ENCODE measurements at regions not wholly inside any gene's neighbourhood (a gene's known extent, or its start where the extent isn't known, plus 50 kb on each side); places are given as distances from the start of the nearest gene placed in this dataset.
A peak's percentile ranks its signal among the peaks of the same experiment; 100 is the strongest.

GRCh38 chr16:5500526-5500925, 402.9 kb upstream of the EEF2KMT start:
- no peak overlapping the region for H3K27ac ChIP-seq (ENCODE audit: low read depth, low read length)
- no peaks in the 10 kb centered on the region for H3K79me2 ChIP-seq (ENCODE audit: control insufficient read depth, low read length)
- H3K36me3 ChIP-seq (ENCODE audit: control insufficient read depth, low read length) = no peaks in the 10 kb centered on the region
- H3K4me1 ChIP-seq (ENCODE audit: control insufficient read depth, low read length) = no peaks in the 10 kb centered on the region
- H3K4me3 ChIP-seq (ENCODE audit: low read length) = no peak overlapping the region
- H3K9me3 ChIP-seq (ENCODE audit: control insufficient read depth, insufficient read depth, low read length) = no peaks in the 10 kb centered on the region
- H3K27me3 ChIP-seq (ENCODE audit: control insufficient read depth, low read length) = no peaks in the 10 kb centered on the region
- H3K9me2 ChIP-seq (replicated peaks; ENCODE audit: control insufficient read depth, low read length) = no peaks in the 10 kb centered on the region
- H3F3A ChIP-seq (ENCODE audit: control insufficient read depth, insufficient read depth) = no peaks in the 10 kb centered on the region
- no peak overlapping the region for H3K4me2 ChIP-seq (ENCODE audit: low read length)
- H4K20me1 ChIP-seq (ENCODE audit: control insufficient read depth, insufficient read depth, low read depth, low read length) = no peaks in the 10 kb centered on the region
- TF ChIP-seq CTCF (IDR thresholded peaks at IDR 0.05; ENCODE audit: low read depth, low read length, poor library complexity, severe bottlenecking) (no peak), EZH2phosphoT487 (IDR thresholded peaks at IDR 0.05; ENCODE audit: borderline replicate concordance, low read length) (no peak)

GRCh38 chr16:5498562-5498961, 401.0 kb upstream of the EEF2KMT start:
- Histone ChIP-seq H3K36me3 (ENCODE audit: control insufficient read depth, low read length) (no peaks in the 10 kb centered on the region), H3K4me2 (ENCODE audit: low read length) (no peak overlapping the region), H3K9me2 (replicated peaks; ENCODE audit: control insufficient read depth, low read length) (no peaks in the 10 kb centered on the region), H3K9me3 (ENCODE audit: control insufficient read depth, insufficient read depth, low read length) (no peaks in the 10 kb centered on the region), H3K4me3 (ENCODE audit: low read length) (no peak overlapping the region), H3K27ac (ENCODE audit: low read depth, low read length) (no peak overlapping the region), H3K79me2 (ENCODE audit: control insufficient read depth, low read length) (no peaks in the 10 kb centered on the region), H3K27me3 (ENCODE audit: control insufficient read depth, low read length) (no peaks in the 10 kb centered on the region), H3F3A (ENCODE audit: control insufficient read depth, insufficient read depth) (no peaks in the 10 kb centered on the region), H3K4me1 (ENCODE audit: control insufficient read depth, low read length) (no peaks in the 10 kb centered on the region), H4K20me1 (ENCODE audit: control insufficient read depth, insufficient read depth, low read depth, low read length) (no peaks in the 10 kb centered on the region)
- TF ChIP-seq CTCF (IDR thresholded peaks at IDR 0.05; ENCODE audit: low read depth, low read length, poor library complexity, severe bottlenecking) (no peak), EZH2phosphoT487 (IDR thresholded peaks at IDR 0.05; ENCODE audit: borderline replicate concordance, low read length) (no peak)

- no peaks in the 10 kb centered on the region for H3F3A ChIP-seq (ENCODE audit: control insufficient read depth, insufficient read depth)
- H3K79me2 ChIP-seq (ENCODE audit: control insufficient read depth, low read length) = no peaks in the 10 kb centered on the region
- H3K4me3 ChIP-seq (ENCODE audit: low read length) = no peak overlapping the region
- no peaks in the 10 kb centered on the region for H3K9me2 ChIP-seq (replicated peaks; ENCODE audit: control insufficient read depth, low read length)
- no peaks in the 10 kb centered on the region for H3K27me3 ChIP-seq (ENCODE audit: control insufficient read depth, low read length)
- H3K27ac ChIP-seq (ENCODE audit: low read depth, low read length) = no peak overlapping the region
- H3K4me1 ChIP-seq (ENCODE audit: control insufficient read depth, low read length) = no peaks in the 10 kb centered on the region
- H4K20me1 ChIP-seq (ENCODE audit: control insufficient read depth, insufficient read depth, low read depth, low read length) = no peaks in the 10 kb centered on the region
- no peaks in the 10 kb centered on the region for H3K36me3 ChIP-seq (ENCODE audit: control insufficient read depth, low read length)
- TF ChIP-seq EZH2phosphoT487 (IDR thresholded peaks at IDR 0.05; ENCODE audit: borderline replicate concordance, low read length) = no peak
- no peak for TF ChIP-seq CTCF (IDR thresholded peaks at IDR 0.05; ENCODE audit: low read depth, low read length, poor library complexity, severe bottlenecking)
- H3K9me3 ChIP-seq (ENCODE audit: control insufficient read depth, insufficient read depth, low read length) = no peaks in the 10 kb centered on the region
- H3K4me2 ChIP-seq (ENCODE audit: low read length) = no peak overlapping the region
Measured at GRCh38 chr16:5496013-5496412, 398.4 kb upstream of the EEF2KMT start.

- Histone ChIP-seq H4K20me1 (ENCODE audit: control insufficient read depth, insufficient read depth, low read depth, low read length) (no peaks in the 10 kb centered on the region), H3K4me1 (ENCODE audit: control insufficient read depth, low read length) (no peaks in the 10 kb centered on the region), H3K79me2 (ENCODE audit: control insufficient read depth, low read length) (no peaks in the 10 kb centered on the region), H3K4me2 (ENCODE audit: low read length) (no peak overlapping the region), H3K36me3 (ENCODE audit: control insufficient read depth, low read length) (no peaks in the 10 kb centered on the region), H3K9me2 (replicated peaks; ENCODE audit: control insufficient read depth, low read length) (no peaks in the 10 kb centered on the region), H3K4me3 (ENCODE audit: low read length) (no peak overlapping the region), H3K27ac (ENCODE audit: low read depth, low read length) (no peak overlapping the region), H3K9me3 (ENCODE audit: control insufficient read depth, insufficient read depth, low read length) (no peaks in the 10 kb centered on the region), H3F3A (ENCODE audit: control insufficient read depth, insufficient read depth) (no peaks in the 10 kb centered on the region), H3K27me3 (ENCODE audit: control insufficient read depth, low read length) (no peaks in the 10 kb centered on the region)
- TF ChIP-seq EZH2phosphoT487 (IDR thresholded peaks at IDR 0.05; ENCODE audit: borderline replicate concordance, low read length) = no peak
- TF ChIP-seq CTCF (IDR thresholded peaks at IDR 0.05; ENCODE audit: low read depth, low read length, poor library complexity, severe bottlenecking) = peak; percentile 91
Measured at GRCh38 chr16:5490499-5490898, 392.9 kb upstream of the EEF2KMT start.
